Nephron progenitor cell (in vitro differentiated cells): ENCODE measurements at regions not wholly inside any gene's neighbourhood (a gene's known extent, or its start where the extent isn't known, plus 50 kb on each side); places are given as distances from the start of the nearest gene placed in this dataset.

Experiments
- DNase-seq: peaks from one replicate; pipeline ENCODE4 v3.0.0; 2021
- H3K27ac Mint-ChIP-seq: 2 replicates; pipeline ENCODE4 v1.8.0; 2021; ENCODE audit warnings: mild to moderate bottlenecking, moderate library complexity, mixed read lengths
- H3K27me3 Mint-ChIP-seq: 2 replicates; pipeline ENCODE4 v1.8.0; 2021; ENCODE audit warnings: mild to moderate bottlenecking, low read depth, mixed read lengths; ENCODE audit not compliant: poor library complexity
- H3K36me3 Mint-ChIP-seq: 2 replicates; pipeline ENCODE4 v1.8.0; 2021; ENCODE audit warnings: low read depth, mixed read lengths
- H3K4me1 Mint-ChIP-seq: 2 replicates; pipeline ENCODE4 v1.8.0; 2021; ENCODE audit warnings: mixed read lengths
- H3K4me3 Mint-ChIP-seq: 2 replicates; pipeline ENCODE4 v1.8.0; 2021; ENCODE audit warnings: mild to moderate bottlenecking, moderate library complexity, mixed read lengths
- H3K9me3 Mint-ChIP-seq: 2 replicates; pipeline ENCODE4 v1.8.0; 2021; ENCODE audit warnings: mild to moderate bottlenecking, moderate library complexity, mixed read lengths
- TF ChIP-seq, protein P1 (sequence below): fragments of 200-600 bp; sonication (generic); IDR thresholded peaks from 2 replicates; pipeline ENCODE4 v1.5.0; 2021; ENCODE audit warnings: antibody characterized with exemption

GRCh38 chr1:4115191-4115900, 215.3 kb upstream of the C1orf174 start:
- Mint-ChIP-seq H3K27ac (no peak overlapping the region), H3K4me1 (peaks cover 12% of the 10 kb centered on the region), H3K36me3 (peaks cover 10% of the 10 kb centered on the region), H3K9me3 (peaks cover 24% of the 10 kb centered on the region), H3K27me3 (peaks cover 23% of the 10 kb centered on the region), H3K4me3 (no peak overlapping the region)
- TF ChIP-seq, protein P1, sequence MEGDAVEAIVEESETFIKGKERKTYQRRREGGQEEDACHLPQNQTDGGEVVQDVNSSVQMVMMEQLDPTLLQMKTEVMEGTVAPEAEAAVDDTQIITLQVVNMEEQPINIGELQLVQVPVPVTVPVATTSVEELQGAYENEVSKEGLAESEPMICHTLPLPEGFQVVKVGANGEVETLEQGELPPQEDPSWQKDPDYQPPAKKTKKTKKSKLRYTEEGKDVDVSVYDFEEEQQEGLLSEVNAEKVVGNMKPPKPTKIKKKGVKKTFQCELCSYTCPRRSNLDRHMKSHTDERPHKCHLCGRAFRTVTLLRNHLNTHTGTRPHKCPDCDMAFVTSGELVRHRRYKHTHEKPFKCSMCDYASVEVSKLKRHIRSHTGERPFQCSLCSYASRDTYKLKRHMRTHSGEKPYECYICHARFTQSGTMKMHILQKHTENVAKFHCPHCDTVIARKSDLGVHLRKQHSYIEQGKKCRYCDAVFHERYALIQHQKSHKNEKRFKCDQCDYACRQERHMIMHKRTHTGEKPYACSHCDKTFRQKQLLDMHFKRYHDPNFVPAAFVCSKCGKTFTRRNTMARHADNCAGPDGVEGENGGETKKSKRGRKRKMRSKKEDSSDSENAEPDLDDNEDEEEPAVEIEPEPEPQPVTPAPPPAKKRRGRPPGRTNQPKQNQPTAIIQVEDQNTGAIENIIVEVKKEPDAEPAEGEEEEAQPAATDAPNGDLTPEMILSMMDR: no peak
- no peak for DNase-seq

DNA sequence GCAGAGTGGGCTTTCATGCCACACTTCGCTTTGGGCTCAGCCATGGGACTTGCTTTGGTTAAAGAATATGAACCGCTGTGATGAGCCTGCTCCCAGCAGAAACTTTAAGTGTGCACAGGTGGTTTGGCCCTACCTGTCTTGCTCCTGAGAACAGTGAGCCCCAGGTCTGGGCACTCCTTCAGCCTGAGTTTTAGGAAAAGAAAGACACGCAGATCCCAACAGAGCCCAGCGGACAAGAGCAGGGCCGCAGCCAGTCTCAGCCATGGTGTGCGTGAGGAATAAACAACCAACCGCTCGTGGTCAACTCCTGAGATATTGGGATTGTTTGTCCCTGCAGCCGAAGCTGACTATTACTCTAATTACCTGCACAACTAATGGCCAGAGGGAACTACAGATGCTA, 217.1 kb upstream of the C1orf174 start:
- H3K9me3 Mint-ChIP-seq: peaks cover 24% of the 10 kb centered on the region
- peaks cover 18% of the 10 kb centered on the region for H3K4me1 Mint-ChIP-seq
- H3K27me3 Mint-ChIP-seq: peaks cover 21% of the 10 kb centered on the region
- H3K36me3 Mint-ChIP-seq: peaks cover 10% of the 10 kb centered on the region
- no peak for DNase-seq
- H3K4me3 Mint-ChIP-seq: no peak overlapping the region
- no peak overlapping the region for H3K27ac Mint-ChIP-seq
- TF ChIP-seq, protein P1: no peak

DNA sequence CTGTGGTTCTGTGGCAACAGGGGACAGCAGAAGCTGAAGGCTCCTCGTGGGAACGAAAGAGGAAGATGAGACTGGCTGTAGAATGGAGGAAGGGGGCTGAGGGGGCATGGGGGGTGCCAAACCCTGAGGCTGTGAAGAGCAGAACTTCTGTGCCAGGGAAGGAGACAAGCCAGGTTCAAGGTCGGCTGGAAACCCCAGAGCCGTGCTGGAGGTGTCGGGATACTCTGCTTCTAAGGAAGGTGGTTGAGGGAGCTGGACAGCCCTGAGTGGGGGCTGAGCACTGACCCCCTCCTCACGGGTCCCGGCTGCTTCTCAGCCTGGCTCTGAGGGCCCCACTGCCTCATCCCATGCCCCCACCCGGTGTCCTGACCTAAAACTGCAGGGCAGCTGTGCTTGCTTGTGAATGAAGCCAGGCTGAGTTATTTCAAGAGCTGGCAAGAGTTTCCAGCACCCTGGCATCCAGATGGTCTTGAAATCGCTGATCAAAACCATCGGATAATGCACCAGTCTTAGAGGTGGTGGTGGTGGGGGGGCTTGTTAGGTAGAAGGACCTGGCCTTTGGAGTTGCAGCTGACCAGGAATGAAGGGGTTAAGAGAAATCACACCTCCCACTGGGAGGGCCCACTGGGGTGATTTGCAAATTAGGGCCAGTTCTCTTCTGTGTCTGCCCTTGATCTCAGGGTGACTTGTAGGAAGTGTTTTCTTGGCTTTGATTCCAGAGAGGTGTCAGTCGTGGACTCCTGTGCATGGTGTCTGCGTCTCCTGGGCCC, 218.9 kb upstream of the C1orf174 start:
- peaks cover 18% of the 10 kb centered on the region for H3K4me1 Mint-ChIP-seq
- no peak overlapping the region for H3K27ac Mint-ChIP-seq
- H3K36me3 Mint-ChIP-seq: peaks cover 4% of the 10 kb centered on the region
- H3K9me3 Mint-ChIP-seq: peaks cover 10% of the 10 kb centered on the region
- H3K4me3 Mint-ChIP-seq: no peak overlapping the region
- peaks cover 24% of the 10 kb centered on the region for H3K27me3 Mint-ChIP-seq
- TF ChIP-seq, protein P1: no peak
- no peak for DNase-seq

DNA sequence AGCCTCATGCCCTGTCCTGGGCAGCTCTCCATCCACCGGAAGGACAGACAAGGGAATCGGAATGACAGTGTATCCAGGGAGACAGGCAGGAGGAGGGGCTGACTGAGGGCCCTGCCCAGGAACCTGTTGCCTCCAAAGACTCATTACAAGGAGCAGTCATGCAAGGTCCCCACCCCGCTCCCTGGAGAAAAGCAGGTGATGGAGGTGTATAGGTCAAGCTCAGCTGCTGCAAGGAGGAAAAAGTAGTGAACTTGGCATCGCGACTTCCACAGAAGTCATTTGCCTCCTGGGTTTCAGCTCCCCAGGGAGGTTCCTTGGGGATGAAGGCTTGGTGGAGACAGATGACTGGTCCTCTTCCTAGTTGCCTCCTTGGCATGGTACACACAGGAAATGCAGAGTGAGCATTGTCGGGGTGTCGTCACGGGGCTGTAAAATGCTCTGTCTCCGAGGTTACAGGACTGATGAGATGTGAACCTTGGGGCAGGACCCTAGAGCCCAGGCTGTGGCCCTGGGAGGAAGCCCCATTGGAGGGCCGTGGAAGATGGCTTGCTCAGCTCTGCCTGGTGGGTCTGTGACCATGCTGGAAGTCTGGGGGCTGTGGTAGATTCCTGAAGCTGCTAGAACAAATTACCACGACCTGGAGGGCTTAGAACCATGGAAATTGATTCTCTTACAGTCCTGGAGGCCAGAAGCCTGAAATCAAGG, 219.6 kb upstream of the C1orf174 start:
- TF ChIP-seq, protein P1: no peak
- Mint-ChIP-seq H3K27ac (no peak overlapping the region), H3K36me3 (no peaks in the 10 kb centered on the region), H3K4me3 (no peak overlapping the region), H3K9me3 (peaks cover 3% of the 10 kb centered on the region), H3K4me1 (peaks cover 18% of the 10 kb centered on the region), H3K27me3 (peaks cover 23% of the 10 kb centered on the region)
- DNase-seq: no peak

DNA sequence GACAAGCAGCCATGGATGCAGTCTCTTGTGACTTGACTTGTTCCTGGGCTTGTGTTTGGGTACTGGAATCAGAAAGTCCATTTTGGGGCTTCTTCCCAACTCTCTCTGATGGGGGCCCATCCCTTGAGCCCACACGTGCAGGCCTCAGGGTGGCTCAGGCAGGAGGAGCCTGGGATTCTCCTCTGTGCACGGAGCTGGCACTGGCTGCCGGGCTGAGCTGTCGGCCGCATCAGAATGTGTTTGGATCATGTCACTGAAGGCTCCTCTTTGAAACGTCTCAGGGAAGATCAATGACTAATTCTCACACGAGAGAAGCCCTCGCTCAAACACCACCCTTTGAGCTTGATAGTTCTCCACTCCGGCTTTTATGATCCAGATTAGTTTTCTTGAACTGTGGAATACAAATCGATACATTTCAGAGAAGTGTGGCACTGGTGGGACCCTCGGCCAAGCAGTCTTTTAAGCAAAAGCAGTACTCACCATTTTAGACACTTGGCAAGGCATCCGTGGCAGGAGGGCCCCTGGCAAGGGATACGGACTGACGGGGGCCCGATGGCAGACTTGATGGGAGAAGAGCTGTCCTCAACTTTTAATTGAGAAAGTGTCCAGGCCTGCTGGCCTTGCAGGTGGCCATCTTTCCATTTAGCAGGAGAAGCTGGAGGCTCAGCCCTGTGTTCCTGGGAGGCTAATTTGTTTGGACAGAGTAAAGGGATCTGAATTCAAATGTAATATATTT, 220.7 kb upstream of the C1orf174 start:
- no peak overlapping the region for H3K27ac Mint-ChIP-seq

More for the DNA sequence above, 220.7 kb upstream of the C1orf174 start:
- Mint-ChIP-seq H3K4me3 (no peak overlapping the region), H3K36me3 (no peaks in the 10 kb centered on the region), H3K9me3 (no peaks in the 10 kb centered on the region), H3K27me3 (peaks cover 20% of the 10 kb centered on the region), H3K4me1 (peaks cover 18% of the 10 kb centered on the region)
- TF ChIP-seq, protein P1: no peak
- no peak for DNase-seq
